Esophagus muscularis mucosa (tissue), 3 donors: ENCODE measurements at regions not wholly inside any gene's neighbourhood (a gene's known extent, or its start where the extent isn't known, plus 50 kb on each side); places are given as distances from the start of the nearest gene placed in this dataset.

Experiments
- POLR2A ChIP-seq: fragments of 450-650 bp; IDR thresholded peaks from one replicate; pipeline ENCODE4 v1.6.1; 2017; ENCODE audit warnings: antibody characterized with exemption, moderate library complexity, mild to moderate bottlenecking, low read depth
- TF ChIP-seq, protein P1 (sequence below), 3 experiments: fragments of 200-600 bp in 2 of 3; fragments of 450-650 bp in 1 of 3; sonication (generic) in 2 of 3; IDR thresholded peaks; one replicate each; pipeline ENCODE4 v1.5.1; 2017 to 2019; ENCODE audit warnings: antibody characterized with exemption in 3 of 3, mild to moderate bottlenecking in 2 of 3, moderate library complexity in 1 of 3

DNA sequence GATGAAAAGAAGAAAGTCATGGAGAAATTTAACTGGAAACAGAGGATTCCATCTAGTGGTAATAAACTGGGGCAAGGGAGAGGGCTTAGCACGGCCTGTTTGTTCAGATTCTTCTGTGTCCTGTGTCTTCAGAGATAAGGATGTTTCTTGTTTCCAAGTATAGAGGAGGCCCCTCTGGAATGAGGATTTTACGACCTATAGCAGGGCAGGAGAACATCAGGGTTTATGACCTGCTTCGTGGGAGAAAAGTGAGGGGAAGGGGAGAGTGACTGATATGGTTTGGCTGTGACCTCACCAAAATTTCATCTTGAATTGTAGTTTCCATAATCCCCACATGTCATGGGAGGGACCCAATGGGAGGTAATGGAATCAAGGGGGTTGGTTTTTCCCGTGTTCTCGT lies 93.0 kb upstream of the LDB2 start:
- TF ChIP-seq, protein P1, sequence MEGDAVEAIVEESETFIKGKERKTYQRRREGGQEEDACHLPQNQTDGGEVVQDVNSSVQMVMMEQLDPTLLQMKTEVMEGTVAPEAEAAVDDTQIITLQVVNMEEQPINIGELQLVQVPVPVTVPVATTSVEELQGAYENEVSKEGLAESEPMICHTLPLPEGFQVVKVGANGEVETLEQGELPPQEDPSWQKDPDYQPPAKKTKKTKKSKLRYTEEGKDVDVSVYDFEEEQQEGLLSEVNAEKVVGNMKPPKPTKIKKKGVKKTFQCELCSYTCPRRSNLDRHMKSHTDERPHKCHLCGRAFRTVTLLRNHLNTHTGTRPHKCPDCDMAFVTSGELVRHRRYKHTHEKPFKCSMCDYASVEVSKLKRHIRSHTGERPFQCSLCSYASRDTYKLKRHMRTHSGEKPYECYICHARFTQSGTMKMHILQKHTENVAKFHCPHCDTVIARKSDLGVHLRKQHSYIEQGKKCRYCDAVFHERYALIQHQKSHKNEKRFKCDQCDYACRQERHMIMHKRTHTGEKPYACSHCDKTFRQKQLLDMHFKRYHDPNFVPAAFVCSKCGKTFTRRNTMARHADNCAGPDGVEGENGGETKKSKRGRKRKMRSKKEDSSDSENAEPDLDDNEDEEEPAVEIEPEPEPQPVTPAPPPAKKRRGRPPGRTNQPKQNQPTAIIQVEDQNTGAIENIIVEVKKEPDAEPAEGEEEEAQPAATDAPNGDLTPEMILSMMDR (IDR thresholded peaks at IDR 0.05) = no peak
- TF ChIP-seq POLR2A = no peak
